Esophagus squamous epithelium (tissue), 4 donors: ENCODE measurements at regions not wholly inside any gene's neighbourhood (a gene's known extent, or its start where the extent isn't known, plus 50 kb on each side); places are given as distances from the start of the nearest gene placed in this dataset.

ENCODE experiments used
- CTCF ChIP-seq, 6 experiments: fragments of 450-650 bp in 4 of 6; fragments of 200-600 bp in 2 of 6; sonication (generic) in 2 of 6; IDR thresholded peaks; one replicate each; pipeline ENCODE4 v1.5.1; 2016 to 2019; ENCODE audit warnings: antibody characterized with exemption in 6 of 6, mild to moderate bottlenecking in 4 of 6, moderate library complexity in 4 of 6
- POLR2A ChIP-seq, 4 donors: fragments of 450-650 bp; IDR thresholded peaks; one replicate each; pipeline ENCODE4 v1.6.1; 2017; ENCODE audit warnings: antibody characterized with exemption in 4 of 4, mild to moderate bottlenecking in 4 of 4, moderate library complexity in 3 of 4

DNA sequence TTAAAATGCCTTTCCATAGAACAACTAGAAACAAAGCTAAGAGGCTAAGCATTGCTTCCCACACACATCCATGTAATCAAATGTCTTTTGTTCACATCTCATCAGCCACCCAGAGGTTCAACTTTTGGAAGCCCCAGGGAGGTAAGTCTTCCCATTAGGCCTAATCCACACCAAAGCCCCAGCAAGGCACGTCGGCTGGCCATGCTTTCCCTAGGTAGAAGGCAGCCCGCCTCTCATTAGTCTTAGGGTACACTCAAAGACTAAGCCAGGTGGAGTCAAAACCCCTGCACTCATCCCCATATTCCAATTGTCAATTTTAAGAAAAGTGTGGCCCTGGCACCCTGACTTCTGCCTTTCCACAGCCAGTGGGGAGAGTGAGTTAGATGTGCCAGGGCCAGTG lies 87.9 kb downstream of the ATPSCKMT start:
- no peak for TF ChIP-seq POLR2A (IDR thresholded peaks at IDR 0.05)
- TF ChIP-seq CTCF (IDR thresholded peaks at IDR 0.05) = no peak
